IMR-90 (cell line): ENCODE measurements at regions not wholly inside any gene's neighbourhood (a gene's known extent, or its start where the extent isn't known, plus 50 kb on each side); places are given as distances from the start of the nearest gene placed in this dataset.
A peak's percentile ranks its signal among the peaks of the same experiment; 100 is the strongest.

Source experiments
- ATAC-seq: fragments of 200-7000 bp; cut with Tn5 transposase; 2 replicates; pipeline ENCODE4 v1.9.1; 2020; ENCODE audit warnings: low read depth, mild to moderate bottlenecking, moderate library complexity
- BruUV-seq: library from RNA; stranded (reverse); fragments of 400-500 nt; replicated peaks from 2 replicates; lab custom pipeline; 2021; lab: Mats Ljungman, UMichigan
- CTCF ChIA-PET: fragments of 300-600 bp; formaldehyde crosslinking; extraction: SDS; loops from one replicate; lab custom pipeline; 2021; ENCODE audit warnings: antibody characterized with exemption; lab: Yijun Ruan, JAX
- POLR2A ChIA-PET: fragments of 300-600 bp; sonication (Branson Sonifier 250); formaldehyde crosslinking; loops from one replicate; lab custom pipeline; 2022; ENCODE audit warnings: antibody characterized with exemption; ENCODE audit not compliant: unreplicated experiment; lab: Charles Lee
- DNase-seq: peaks from one replicate; pipeline ENCODE4 v3.0.0; 2013
- H2AFZ ChIP-seq: replicated peaks from 2 replicates; pipeline ENCODE3; 2013; ENCODE audit warnings: low read length, mild to moderate bottlenecking; ENCODE audit not compliant: poor library complexity
- H2AK5ac ChIP-seq: 2 replicates; pipeline ENCODE4 v1.6.1; 2013; ENCODE audit warnings: low read depth, low read length, inconsistent platforms
- H2AK9ac ChIP-seq: replicated peaks from 2 replicates; pipeline ENCODE3; 2013; ENCODE audit warnings: mild to moderate bottlenecking, low read depth, low read length, moderate library complexity; ENCODE audit not compliant: poor library complexity
- H2BK120ac ChIP-seq: 2 replicates; pipeline ENCODE4 v1.6.1; 2013; ENCODE audit warnings: low read depth, low read length, inconsistent platforms
- H2BK15ac ChIP-seq: 3 replicates; pipeline ENCODE4 v1.6.1; 2013; ENCODE audit warnings: low read depth, low read length, inconsistent platforms
- H2BK20ac ChIP-seq: 2 replicates; pipeline ENCODE4 v1.6.1; 2013; ENCODE audit warnings: low read depth, mild to moderate bottlenecking, inconsistent platforms, low read length, moderate library complexity
- H2BK5ac ChIP-seq: 2 replicates; pipeline ENCODE4 v1.6.1; 2013; ENCODE audit warnings: mild to moderate bottlenecking, low read depth, low read length, inconsistent platforms; ENCODE audit not compliant: poor library complexity, severe bottlenecking
- H3K14ac ChIP-seq: replicated peaks from 2 replicates; pipeline ENCODE4 v1.6.1; 2013; ENCODE audit warnings: low read depth, low read length, inconsistent platforms
- H3K18ac ChIP-seq: 2 replicates; pipeline ENCODE4 v1.6.1; 2013; ENCODE audit warnings: low read depth, low read length, control low read depth
- H3K23ac ChIP-seq: 2 replicates; pipeline ENCODE4 v1.6.1; 2013; ENCODE audit warnings: low read depth, low read length, inconsistent platforms
- H3K27ac ChIP-seq: 2 replicates; pipeline ENCODE4 v1.5.1; 2013; ENCODE audit warnings: mild to moderate bottlenecking, control low read depth, low read length; ENCODE audit not compliant: insufficient read depth
- H3K27me3 ChIP-seq: 2 replicates; pipeline ENCODE4 v1.6.1; 2013; ENCODE audit warnings: low read length; ENCODE audit not compliant: control insufficient read depth, insufficient read depth
- H3K36me3 ChIP-seq: 2 replicates; pipeline ENCODE4 v1.6.1; 2013; ENCODE audit warnings: low read length, mixed read lengths; ENCODE audit not compliant: control insufficient read depth, insufficient read depth
- H3K4ac ChIP-seq: 2 replicates; pipeline ENCODE4 v1.6.1; 2013; ENCODE audit warnings: low read depth, low read length, inconsistent platforms
- H3K4me1 ChIP-seq: 2 replicates; pipeline ENCODE4 v1.6.1; 2013; ENCODE audit warnings: low read length, mixed read lengths; ENCODE audit not compliant: control insufficient read depth, insufficient read depth
- H3K4me2 ChIP-seq: 2 replicates; pipeline ENCODE4 v1.6.1; 2013; ENCODE audit warnings: low read depth, mild to moderate bottlenecking, control low read depth, low read length, moderate library complexity
- H3K4me3 ChIP-seq: 2 replicates; pipeline ENCODE4 v1.5.1; 2013; ENCODE audit warnings: low read depth, mild to moderate bottlenecking, control low read depth, low read length, moderate library complexity; ENCODE audit not compliant: insufficient read depth
- H3K56ac ChIP-seq: 2 replicates; pipeline ENCODE4 v1.6.1; 2013; ENCODE audit warnings: low read length, inconsistent platforms; ENCODE audit not compliant: insufficient read depth; ENCODE audit errors: extremely low read depth
- H3K79me1 ChIP-seq, 2 experiments: 2 replicates each; pipeline ENCODE4 v1.6.1; 2013; ENCODE audit warnings: low read length in 2 of 2, inconsistent platforms in 1 of 2, low read depth in 1 of 2
- H3K9ac ChIP-seq: 2 replicates; pipeline ENCODE4 v1.6.1; 2013; ENCODE audit warnings: low read depth, low read length, control low read depth
- H3K9me1 ChIP-seq: 2 replicates; pipeline ENCODE4 v1.6.1; 2013; ENCODE audit warnings: low read length, inconsistent platforms; ENCODE audit not compliant: insufficient read depth
- H3K9me3 ChIP-seq: 2 replicates; pipeline ENCODE4 v1.6.1; 2013; ENCODE audit warnings: low read length; ENCODE audit not compliant: control insufficient read depth, insufficient read depth
- H4K20me1 ChIP-seq: 2 replicates; pipeline ENCODE4 v1.6.1; 2013; ENCODE audit warnings: low read length, inconsistent platforms; ENCODE audit not compliant: insufficient read depth
- H4K5ac ChIP-seq: 2 replicates; pipeline ENCODE4 v1.6.1; 2013; ENCODE audit warnings: mild to moderate bottlenecking, low read depth, low read length, control low read depth
- H4K8ac ChIP-seq, 2 experiments: 2 replicates each; pipeline ENCODE4 v1.6.1; 2013; ENCODE audit warnings: low read depth in 2 of 2, low read length in 2 of 2, control low read depth in 1 of 2, inconsistent platforms in 1 of 2
- H4K91ac ChIP-seq: 2 replicates; pipeline ENCODE4 v1.6.1; 2013; ENCODE audit warnings: low read depth, low read length, inconsistent platforms; ENCODE audit not compliant: insufficient read depth
- BHLHE40 ChIP-seq: fragments of 150-350 bp; IDR thresholded peaks from 2 replicates; pipeline ENCODE4 v1.6.1; 2016; ENCODE audit warnings: mild to moderate bottlenecking, low read depth, low read length
- CEBPB ChIP-seq: IDR thresholded peaks from 2 replicates; pipeline ENCODE4 v1.6.1; 2012; ENCODE audit warnings: low read depth, low read length, improper control_type of control experiment
- CHD1 ChIP-seq: IDR thresholded peaks from 2 replicates; pipeline ENCODE4 v1.6.1; 2012; ENCODE audit warnings: low read depth, low read length, improper control_type of control experiment
- CTCF ChIP-seq: conservative IDR thresholded peaks from 2 replicates; pipeline ENCODE4 v1.5.1; 2012; ENCODE audit warnings: mild to moderate bottlenecking, low read depth, low read length, improper control_type of control experiment
- ELK1 ChIP-seq: fragments of 150-350 bp; IDR thresholded peaks from 2 replicates; pipeline ENCODE4 v1.6.1; 2016; ENCODE audit warnings: low read depth, mild to moderate bottlenecking, low read length, moderate library complexity, borderline replicate concordance
- FOS ChIP-seq: fragments of 150-350 bp; IDR thresholded peaks from 2 replicates; pipeline ENCODE4 v1.6.1; 2016; ENCODE audit warnings: low read depth, low read length
- MAFK ChIP-seq: IDR thresholded peaks from 2 replicates; pipeline ENCODE4 v1.6.1; 2012; ENCODE audit warnings: low read depth, low read length, improper control_type of control experiment
- MAZ ChIP-seq: IDR thresholded peaks from 2 replicates; pipeline ENCODE4 v1.6.1; 2012; ENCODE audit warnings: low read depth, mild to moderate bottlenecking, low read length, improper control_type of control experiment, moderate library complexity, borderline replicate concordance
- MXI1 ChIP-seq: IDR thresholded peaks from 2 replicates; pipeline ENCODE4 v1.6.1; 2012; ENCODE audit warnings: low read depth, mild to moderate bottlenecking, low read length, moderate library complexity, borderline replicate concordance
- NFE2L2 ChIP-seq: fragments of 150-350 bp; IDR thresholded peaks from 2 replicates; pipeline ENCODE4 v1.6.1; 2016; ENCODE audit warnings: low read depth, mild to moderate bottlenecking, low read length
- POLR2A ChIP-seq: IDR thresholded peaks from 2 replicates; pipeline ENCODE4 v1.6.1; 2012; ENCODE audit warnings: mild to moderate bottlenecking, low read depth, low read length
- RAD21 ChIP-seq: IDR thresholded peaks from 2 replicates; pipeline ENCODE4 v1.6.1; 2012; ENCODE audit warnings: low read length, improper control_type of control experiment
- RCOR1 ChIP-seq: IDR thresholded peaks from 2 replicates; pipeline ENCODE4 v1.6.1; 2012; ENCODE audit warnings: mild to moderate bottlenecking, low read length, improper control_type of control experiment; ENCODE audit not compliant: insufficient replicate concordance
- RFX5 ChIP-seq: IDR thresholded peaks from 2 replicates; pipeline ENCODE4 v1.8.0; 2012; ENCODE audit warnings: low read depth, mild to moderate bottlenecking, low read length, moderate library complexity
- SMC3 ChIP-seq: fragments of 150-350 bp; IDR thresholded peaks from 2 replicates; pipeline ENCODE4 v1.6.1; 2016; ENCODE audit warnings: low read depth, mild to moderate bottlenecking, antibody characterized with exemption, low read length, moderate library complexity
- WGBS, 2 experiments: methylation state at CpG; one replicate each; pipeline versions ENCODE4 v1.1.5 to v1.1.7; 2013; ENCODE audit warnings: missing lambda C conversion rate in 2 of 2; ENCODE audit not compliant: insufficient read length in 1 of 2; ENCODE audit errors: extremely low coverage in 2 of 2; 5-methylcytosine and 5-hydroxymethylcytosine counted together
- dilution Hi-C: fragments of 300-500 bp; cut with HindIII; formaldehyde crosslinking; loops from one replicate; pipeline ENCODE4 v1.14.3; 2018; ENCODE audit warnings: low sequenced_read_pairs; ENCODE audit not compliant: unreplicated experiment
- in situ Hi-C: fragments of 300-500 bp; cut with MboI; formaldehyde crosslinking; loops from 3 replicates; pipeline ENCODE4 v1.14.3; 2019; ENCODE audit warnings: low sequenced_read_pairs, inconsistent platforms, mixed read lengths
- intact Hi-C: fragments of 100-400 bp; cut with micrococcal nuclease; formaldehyde crosslinking; loops from 2 replicates; pipeline ENCODE4 v1.10.0; 2022
- TF ChIP-seq, protein P1 (sequence below): fragments of 150-350 bp; IDR thresholded peaks from 2 replicates; pipeline ENCODE4 v1.6.1; 2017; ENCODE audit warnings: mild to moderate bottlenecking, antibody characterized with exemption, low read length, low read depth

DNA sequence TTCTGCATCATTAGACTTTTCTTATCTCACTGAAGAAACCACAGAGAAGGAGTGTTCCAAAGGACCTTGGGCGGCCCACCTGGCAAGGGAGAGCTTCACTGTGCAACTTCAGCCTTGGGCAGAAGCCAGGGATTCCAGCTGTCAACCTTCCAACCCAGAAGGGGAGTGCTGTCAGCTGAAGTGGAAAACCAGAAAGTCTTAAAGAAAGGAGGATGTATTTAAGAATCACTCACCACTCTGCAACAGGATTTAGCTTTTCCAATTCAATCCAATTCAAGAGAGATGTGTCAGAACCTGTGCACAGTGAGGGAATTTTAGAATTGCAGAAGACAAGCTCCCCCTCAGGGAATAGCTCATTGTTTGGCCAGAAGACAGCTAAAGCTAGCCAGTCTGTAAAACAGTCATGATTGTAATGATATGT lies 553.7 kb downstream of the CD83 start:
- WGBS, 2 experiments = no CpG with 5 or more reads among the region's 1 CpG
- peak; percentile 89 for DNase-seq
- no TSS peak for BruUV-seq
- peak; percentile 59 for ATAC-seq
- Histone ChIP-seq H3K23ac (no peak overlapping the region), H2AK9ac (no peak overlapping the region), H3K14ac (no peak overlapping the region), H3K27ac (no peak overlapping the region), H3K9me1 (peaks cover 10% of the 10 kb centered on the region), H3K79me1 (no peaks in the 10 kb centered on the region), H3K36me3 (no peaks in the 10 kb centered on the region), H3K27me3 (no peaks in the 10 kb centered on the region), H4K20me1 (no peaks in the 10 kb centered on the region), H2BK20ac (peak overlapping the region; percentile 11; the same call in 1 of the 2 replicates), H2AFZ (no peak overlapping the region), H4K8ac (no peak overlapping the region), H3K4ac (peak overlapping the region; percentile 4; the same call in 1 of the 2 replicates), H2BK120ac (no peak overlapping the region), H2BK5ac (no peak overlapping the region), H3K9ac (no peak overlapping the region), H4K91ac (no peak overlapping the region), H3K4me1 (peaks cover 15% of the 10 kb centered on the region), H2AK5ac (0 out of 2 replicates have a peak overlapping the region, but pooled peaks have one; percentile 18), H2BK15ac (no peak overlapping the region; the same call in 2 of the 3 replicates), H3K4me3 (no peak overlapping the region), H3K9me3 (no peaks in the 10 kb centered on the region), H4K5ac (no peak overlapping the region), H3K18ac (no peak overlapping the region), H3K4me2 (no peak overlapping the region), H3K56ac (no peak overlapping the region)
- no peak for TF ChIP-seq CHD1
- TF ChIP-seq POLR2A = no peak
- TF ChIP-seq BHLHE40 = no peak
- TF ChIP-seq RAD21 = no peak
- TF ChIP-seq MAFK = no peak
- no peak for TF ChIP-seq MXI1
- TF ChIP-seq CEBPB = no peak
- TF ChIP-seq CTCF = no peak
- TF ChIP-seq RFX5 = no peak
- TF ChIP-seq RCOR1 = no peak
- TF ChIP-seq, protein P1, sequence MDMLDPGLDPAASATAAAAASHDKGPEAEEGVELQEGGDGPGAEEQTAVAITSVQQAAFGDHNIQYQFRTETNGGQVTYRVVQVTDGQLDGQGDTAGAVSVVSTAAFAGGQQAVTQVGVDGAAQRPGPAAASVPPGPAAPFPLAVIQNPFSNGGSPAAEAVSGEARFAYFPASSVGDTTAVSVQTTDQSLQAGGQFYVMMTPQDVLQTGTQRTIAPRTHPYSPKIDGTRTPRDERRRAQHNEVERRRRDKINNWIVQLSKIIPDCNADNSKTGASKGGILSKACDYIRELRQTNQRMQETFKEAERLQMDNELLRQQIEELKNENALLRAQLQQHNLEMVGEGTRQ = no peak
- no peak for TF ChIP-seq NFE2L2
- no peak for TF ChIP-seq SMC3
- TF ChIP-seq FOS = no peak
- TF ChIP-seq MAZ = no peak
- TF ChIP-seq ELK1 = no peak
- in situ Hi-C loops (no loop called here), dilution Hi-C loops (no loop called here), intact Hi-C loops (no loop called here)
- CTCF ChIA-PET = interaction anchor here (0.6 to 2.2 kb wide), 3 partner anchors 10 to 27 kb away, joined by 3 to 6 read pairs (median 4); no protein-coding TSS in a partner anchor
- POLR2A ChIA-PET = no interaction called here
